A673 (cell line): ENCODE measurements at regions not wholly inside any gene's neighbourhood (a gene's known extent, or its start where the extent isn't known, plus 50 kb on each side); places are given as distances from the start of the nearest gene placed in this dataset.
"Not testable (repeated sequence)": the region's sequence is repeated elsewhere in the genome, so short reads cannot be mapped to it uniquely, and the experiment has no call there.

Experiments
- BruUV-seq: library from RNA; stranded (reverse); fragments of 400-500 nt; replicated peaks from 2 replicates; lab custom pipeline; 2021; lab: Mats Ljungman, UMichigan
- CTCF ChIA-PET: fragments of 300-600 bp; sonication (Branson Sonifier 250); formaldehyde crosslinking; loops from one replicate; lab custom pipeline; 2022; ENCODE audit warnings: antibody characterized with exemption; lab: Charles Lee
- POLR2A ChIA-PET: fragments of 300-600 bp; sonication (Branson Sonifier 250); formaldehyde crosslinking; loops from one replicate; lab custom pipeline; 2022; ENCODE audit warnings: antibody characterized with exemption; ENCODE audit not compliant: low non-redundant PET; lab: Charles Lee
- DNase-seq: peaks from one replicate; pipeline ENCODE4 v3.0.0-alpha.2; 2015; ENCODE audit warnings: low spot score
- H3K27ac ChIP-seq: fragments of 200-600 bp; sonication (generic); 2 replicates; pipeline ENCODE4 v1.5.1; 2016; ENCODE audit warnings: mixed run types, low read depth, mild to moderate bottlenecking, mixed read lengths, antibody characterized with exemption, low read length; ENCODE audit not compliant: poor library complexity, severe bottlenecking
- H3K27me3 ChIP-seq: fragments of 200-600 bp; sonication (generic); replicated peaks from 2 replicates; pipeline ENCODE4 v1.6.1; 2017; ENCODE audit warnings: mixed run types, low read depth, mild to moderate bottlenecking, mixed read lengths, antibody characterized with exemption, low read length; ENCODE audit not compliant: insufficient read depth, poor library complexity
- H3K36me3 ChIP-seq: fragments of 200-600 bp; sonication (generic); 2 replicates; pipeline ENCODE4 v1.6.1; 2016; ENCODE audit warnings: mixed run types, mild to moderate bottlenecking, mixed read lengths, antibody characterized with exemption, low read length; ENCODE audit not compliant: insufficient read depth, poor library complexity, severe bottlenecking
- H3K4me1 ChIP-seq: fragments of 200-600 bp; sonication (generic); 2 replicates; pipeline ENCODE4 v1.6.1; 2017; ENCODE audit warnings: mixed run types, mild to moderate bottlenecking, mixed read lengths, antibody characterized with exemption, low read length; ENCODE audit not compliant: insufficient read depth, poor library complexity, severe bottlenecking
- H3K4me3 ChIP-seq: fragments of 200-600 bp; sonication (generic); 2 replicates; pipeline ENCODE4 v1.5.1; 2016; ENCODE audit warnings: low read depth, mixed run types, mild to moderate bottlenecking, mixed read lengths, low read length; ENCODE audit not compliant: poor library complexity, severe bottlenecking
- H3K9me3 ChIP-seq: fragments of 200-600 bp; sonication (generic); 2 replicates; pipeline ENCODE4 v1.6.1; 2016; ENCODE audit warnings: mixed run types, low read depth, mild to moderate bottlenecking, mixed read lengths, antibody characterized with exemption, low read length; ENCODE audit not compliant: poor library complexity, severe bottlenecking
- CTCF ChIP-seq: fragments of 300-800, 200-600 bp; sonication (generic); conservative IDR thresholded peaks from 2 replicates; pipeline ENCODE4 v1.5.1; 2017; ENCODE audit warnings: low read depth, mild to moderate bottlenecking, antibody characterized with exemption, low read length, moderate library complexity, mixed read lengths
- EZH2 ChIP-seq: fragments of 200-600 bp; sonication (generic); IDR thresholded peaks from 2 replicates; pipeline ENCODE4 v1.6.1; 2017; ENCODE audit warnings: borderline replicate concordance, low read depth, mild to moderate bottlenecking, mixed read lengths, antibody characterized with exemption, low read length; ENCODE audit not compliant: poor library complexity, severe bottlenecking
- intact Hi-C: fragments of 100-400 bp; cut with micrococcal nuclease; formaldehyde crosslinking; loops from one replicate; pipeline ENCODE4 v1.10.0; 2022; ENCODE audit not compliant: unreplicated experiment

GRCh38 chr13:70747262-70747661, 639.0 kb upstream of the KLHL1 start:
- Histone ChIP-seq H3K36me3 (no peaks in the 10 kb centered on the region), H3K4me1 (no peaks in the 10 kb centered on the region), H3K27ac (no peak overlapping the region), H3K27me3 (peaks cover 7% of the 10 kb centered on the region), H3K9me3 (no peaks in the 10 kb centered on the region), H3K4me3 (no peak overlapping the region)
- intact Hi-C loops, result no loop called here
- POLR2A ChIA-PET, result no interaction called here
- BruUV-seq, result no TSS peak
- CTCF ChIA-PET, result no interaction called here
- TF ChIP-seq CTCF, result no peak
- no peak for TF ChIP-seq EZH2
- no peak for DNase-seq

- intact Hi-C loops, H3K27ac ChIP-seq, H3K4me3 ChIP-seq, CTCF ChIA-PET, H3K4me1 ChIP-seq, H3K27me3 ChIP-seq, H3K36me3 ChIP-seq, POLR2A ChIA-PET, BruUV-seq, H3K9me3 ChIP-seq, DNase-seq: not testable (repeated sequence)
Observed at GRCh38 chr13:70746469-70746868, 638.2 kb upstream of the KLHL1 start.

- H3K27me3 ChIP-seq, result peaks cover 9% of the 10 kb centered on the region
- H3K4me3 ChIP-seq, result no peak overlapping the region
- TF ChIP-seq EZH2 (no peak), CTCF (no peak)
- ChIA-PET POLR2A (no interaction called here), CTCF (no interaction called here)
- no peak for DNase-seq
- H3K9me3 ChIP-seq, result no peaks in the 10 kb centered on the region
- H3K27ac ChIP-seq, result no peak overlapping the region
- BruUV-seq, result no TSS peak
- no peaks in the 10 kb centered on the region for H3K36me3 ChIP-seq
- no peaks in the 10 kb centered on the region for H3K4me1 ChIP-seq
- intact Hi-C loops, result no loop called here
Observed at GRCh38 chr13:70736622-70737317, 628.5 kb upstream of the KLHL1 start.

- Histone ChIP-seq H3K9me3 (no peaks in the 10 kb centered on the region), H3K36me3 (no peaks in the 10 kb centered on the region), H3K27ac (no peak overlapping the region), H3K4me1 (no peaks in the 10 kb centered on the region), H3K27me3 (peaks cover 5% of the 10 kb centered on the region), H3K4me3 (no peak overlapping the region)
- TF ChIP-seq EZH2 (no peak), CTCF (no peak)
- no TSS peak for BruUV-seq
- ChIA-PET CTCF (no interaction called here), POLR2A (no interaction called here)
- intact Hi-C loops, result no loop called here
- no peak for DNase-seq
Observed at GRCh38 chr13:70732611-70733010, 624.4 kb upstream of the KLHL1 start.
